Adrenal gland (tissue), 5 donors: ENCODE measurements at regions not wholly inside any gene's neighbourhood (a gene's known extent, or its start where the extent isn't known, plus 50 kb on each side); places are given as distances from the start of the nearest gene placed in this dataset.

Experiments
- CTCF ChIP-seq, 6 experiments: fragments of 450-650 bp in 4 of 6; fragments of 200-600 bp in 2 of 6; sonication (generic) in 1 of 6; IDR thresholded peaks; 1 replicate in 5 of 6; 2 replicates in 1 of 6; pipeline versions ENCODE4 v1.5.1 to v1.8.0; 2016 to 2021; ENCODE audit warnings: antibody characterized with exemption in 6 of 6, mild to moderate bottlenecking in 2 of 6, moderate library complexity in 1 of 6
- POLR2A ChIP-seq, 2 donors: fragments of 450-650 bp; IDR thresholded peaks; one replicate each; pipeline ENCODE4 v1.6.1; 2017; ENCODE audit warnings: antibody characterized with exemption in 2 of 2, mild to moderate bottlenecking in 2 of 2, moderate library complexity in 1 of 2
- donor health status: DM: no; HTN: no; CAD: no.

DNA sequence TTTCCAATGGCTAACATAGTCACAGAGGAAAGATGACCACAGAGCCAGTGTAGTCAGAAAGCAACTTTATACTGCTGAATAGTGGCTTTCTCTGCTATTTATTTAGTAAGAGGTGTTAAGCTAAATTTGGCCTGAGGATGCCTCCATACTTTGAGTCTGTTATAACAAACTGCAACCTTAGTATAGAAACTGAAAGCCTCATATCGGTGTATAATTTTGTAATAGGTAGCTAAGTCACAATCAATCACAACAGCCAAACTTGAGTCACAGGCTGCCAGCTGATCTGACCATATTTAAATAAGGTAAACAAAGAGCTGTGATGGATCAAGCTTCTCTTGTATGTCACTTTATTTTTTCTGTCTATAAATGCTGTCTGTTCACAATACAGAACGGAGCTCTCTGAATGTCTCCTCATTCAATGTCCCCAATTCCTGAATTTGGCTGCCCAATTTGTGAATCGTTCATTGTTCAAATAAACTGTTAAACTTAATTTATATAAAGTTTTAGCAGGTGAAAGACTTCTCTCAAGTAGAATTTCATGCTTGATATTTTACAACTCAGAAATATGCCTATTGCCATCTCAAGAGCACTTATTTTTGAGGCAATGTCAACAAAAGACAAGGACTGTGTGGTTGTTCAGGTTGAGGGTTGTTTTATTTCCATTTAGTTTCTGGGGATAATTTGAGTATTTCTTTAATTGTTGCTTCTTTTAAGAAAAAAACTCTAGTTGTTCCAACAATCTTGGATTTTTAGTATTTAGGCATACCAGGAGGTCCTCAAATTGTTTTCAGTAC is 339.7 kb upstream of the B3GALT2 start:
- TF ChIP-seq POLR2A (IDR thresholded peaks at IDR 0.05) (no peak), CTCF (IDR thresholded peaks at IDR 0.05) (no peak)
